ENCODE measurements at regions not wholly inside any gene's neighbourhood (a gene's known extent, or its start where the extent isn't known, plus 50 kb on each side); places are given as distances from the start of the nearest gene placed in this dataset.

DNA sequence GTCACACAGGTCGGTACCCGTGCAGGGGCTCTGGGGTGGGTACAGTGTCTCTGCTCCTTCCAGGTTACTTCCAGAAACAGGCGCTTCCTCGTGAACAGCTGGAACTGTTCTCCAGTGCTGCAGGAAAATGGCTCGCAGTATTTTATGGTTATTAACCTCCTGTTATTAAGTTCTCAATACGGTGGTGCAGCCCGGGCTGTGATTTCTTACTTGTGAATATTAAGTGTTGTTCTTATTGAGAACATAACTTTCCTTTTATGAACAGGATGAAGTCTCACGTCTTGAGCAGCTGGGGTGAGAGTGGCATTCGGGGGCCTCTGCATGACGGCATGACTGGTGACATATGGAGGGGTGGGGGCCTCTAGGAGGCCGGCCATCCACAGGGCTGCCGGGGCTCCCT is 430.8 kb downstream of the GLRX3 start:
- TF ChIP-seq, protein P1, sequence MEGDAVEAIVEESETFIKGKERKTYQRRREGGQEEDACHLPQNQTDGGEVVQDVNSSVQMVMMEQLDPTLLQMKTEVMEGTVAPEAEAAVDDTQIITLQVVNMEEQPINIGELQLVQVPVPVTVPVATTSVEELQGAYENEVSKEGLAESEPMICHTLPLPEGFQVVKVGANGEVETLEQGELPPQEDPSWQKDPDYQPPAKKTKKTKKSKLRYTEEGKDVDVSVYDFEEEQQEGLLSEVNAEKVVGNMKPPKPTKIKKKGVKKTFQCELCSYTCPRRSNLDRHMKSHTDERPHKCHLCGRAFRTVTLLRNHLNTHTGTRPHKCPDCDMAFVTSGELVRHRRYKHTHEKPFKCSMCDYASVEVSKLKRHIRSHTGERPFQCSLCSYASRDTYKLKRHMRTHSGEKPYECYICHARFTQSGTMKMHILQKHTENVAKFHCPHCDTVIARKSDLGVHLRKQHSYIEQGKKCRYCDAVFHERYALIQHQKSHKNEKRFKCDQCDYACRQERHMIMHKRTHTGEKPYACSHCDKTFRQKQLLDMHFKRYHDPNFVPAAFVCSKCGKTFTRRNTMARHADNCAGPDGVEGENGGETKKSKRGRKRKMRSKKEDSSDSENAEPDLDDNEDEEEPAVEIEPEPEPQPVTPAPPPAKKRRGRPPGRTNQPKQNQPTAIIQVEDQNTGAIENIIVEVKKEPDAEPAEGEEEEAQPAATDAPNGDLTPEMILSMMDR (IDR thresholded peaks at IDR 0.05; ENCODE audit: insufficient read depth, low read length) = no peak
- TF ChIP-seq SPI1 (IDR thresholded peaks at IDR 0.05; ENCODE audit: borderline replicate concordance, low read depth) (no peak), GABPA (IDR thresholded peaks at IDR 0.05; ENCODE audit: low read depth) (no peak), POLR2AphosphoS5 (IDR thresholded peaks at IDR 0.05; ENCODE audit: low read depth) (no peak)
- TF ChIP-seq, protein P2, sequence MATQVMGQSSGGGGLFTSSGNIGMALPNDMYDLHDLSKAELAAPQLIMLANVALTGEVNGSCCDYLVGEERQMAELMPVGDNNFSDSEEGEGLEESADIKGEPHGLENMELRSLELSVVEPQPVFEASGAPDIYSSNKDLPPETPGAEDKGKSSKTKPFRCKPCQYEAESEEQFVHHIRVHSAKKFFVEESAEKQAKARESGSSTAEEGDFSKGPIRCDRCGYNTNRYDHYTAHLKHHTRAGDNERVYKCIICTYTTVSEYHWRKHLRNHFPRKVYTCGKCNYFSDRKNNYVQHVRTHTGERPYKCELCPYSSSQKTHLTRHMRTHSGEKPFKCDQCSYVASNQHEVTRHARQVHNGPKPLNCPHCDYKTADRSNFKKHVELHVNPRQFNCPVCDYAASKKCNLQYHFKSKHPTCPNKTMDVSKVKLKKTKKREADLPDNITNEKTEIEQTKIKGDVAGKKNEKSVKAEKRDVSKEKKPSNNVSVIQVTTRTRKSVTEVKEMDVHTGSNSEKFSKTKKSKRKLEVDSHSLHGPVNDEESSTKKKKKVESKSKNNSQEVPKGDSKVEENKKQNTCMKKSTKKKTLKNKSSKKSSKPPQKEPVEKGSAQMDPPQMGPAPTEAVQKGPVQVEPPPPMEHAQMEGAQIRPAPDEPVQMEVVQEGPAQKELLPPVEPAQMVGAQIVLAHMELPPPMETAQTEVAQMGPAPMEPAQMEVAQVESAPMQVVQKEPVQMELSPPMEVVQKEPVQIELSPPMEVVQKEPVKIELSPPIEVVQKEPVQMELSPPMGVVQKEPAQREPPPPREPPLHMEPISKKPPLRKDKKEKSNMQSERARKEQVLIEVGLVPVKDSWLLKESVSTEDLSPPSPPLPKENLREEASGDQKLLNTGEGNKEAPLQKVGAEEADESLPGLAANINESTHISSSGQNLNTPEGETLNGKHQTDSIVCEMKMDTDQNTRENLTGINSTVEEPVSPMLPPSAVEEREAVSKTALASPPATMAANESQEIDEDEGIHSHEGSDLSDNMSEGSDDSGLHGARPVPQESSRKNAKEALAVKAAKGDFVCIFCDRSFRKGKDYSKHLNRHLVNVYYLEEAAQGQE (IDR thresholded peaks at IDR 0.05; ENCODE audit: insufficient replicate concordance, low read depth) = no peak
- H3K4me3 ChIP-seq (replicated peaks; ENCODE audit: insufficient read depth, low read length) = no peak overlapping the region
- no peak overlapping the region for H3K27ac ChIP-seq (replicated peaks)
- no peak for DNase-seq (ENCODE audit: low read depth in 1 of 2, low spot score in 1 of 2)
- H3K27me3 ChIP-seq (ENCODE audit: insufficient read depth, poor library complexity, severe bottlenecking) = no peaks in the 10 kb centered on the region

DNA sequence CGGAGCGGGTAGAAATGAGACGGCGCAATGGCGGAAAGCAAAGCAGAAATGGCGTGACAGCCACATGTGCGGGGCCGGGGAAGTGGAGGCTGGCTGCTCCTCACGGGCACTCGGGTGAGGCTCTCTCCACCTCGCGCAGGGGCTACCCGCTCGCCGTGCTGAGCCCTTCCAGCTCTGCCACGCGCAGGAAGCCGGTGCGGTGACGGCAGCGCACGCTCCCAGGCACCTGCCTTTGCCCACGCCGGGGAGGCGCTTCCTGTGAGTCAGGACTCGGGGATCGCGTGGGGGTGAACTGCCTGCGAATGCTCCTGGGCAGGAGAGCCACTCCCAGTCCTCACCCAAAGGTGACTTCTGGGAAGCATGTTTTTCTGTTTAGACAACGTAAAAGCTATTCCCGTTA is 431.2 kb downstream of the GLRX3 start:
- TF ChIP-seq POLR2AphosphoS5 (IDR thresholded peaks at IDR 0.05; ENCODE audit: low read depth) (no peak), GABPA (IDR thresholded peaks at IDR 0.05; ENCODE audit: low read depth) (no peak), SPI1 (IDR thresholded peaks at IDR 0.05; ENCODE audit: borderline replicate concordance, low read depth) (no peak)
- TF ChIP-seq, protein P1 (IDR thresholded peaks at IDR 0.05; ENCODE audit: insufficient read depth, low read length) = no peak
- TF ChIP-seq, protein P2 (IDR thresholded peaks at IDR 0.05; ENCODE audit: insufficient replicate concordance, low read depth) = no peak
- Histone ChIP-seq H3K27me3 (ENCODE audit: insufficient read depth, poor library complexity, severe bottlenecking) (no peaks in the 10 kb centered on the region), H3K4me3 (replicated peaks; ENCODE audit: insufficient read depth, low read length) (no peak overlapping the region), H3K27ac (replicated peaks) (no peak overlapping the region)
- no peak for DNase-seq (ENCODE audit: low read depth in 1 of 2, low spot score in 1 of 2)

DNA sequence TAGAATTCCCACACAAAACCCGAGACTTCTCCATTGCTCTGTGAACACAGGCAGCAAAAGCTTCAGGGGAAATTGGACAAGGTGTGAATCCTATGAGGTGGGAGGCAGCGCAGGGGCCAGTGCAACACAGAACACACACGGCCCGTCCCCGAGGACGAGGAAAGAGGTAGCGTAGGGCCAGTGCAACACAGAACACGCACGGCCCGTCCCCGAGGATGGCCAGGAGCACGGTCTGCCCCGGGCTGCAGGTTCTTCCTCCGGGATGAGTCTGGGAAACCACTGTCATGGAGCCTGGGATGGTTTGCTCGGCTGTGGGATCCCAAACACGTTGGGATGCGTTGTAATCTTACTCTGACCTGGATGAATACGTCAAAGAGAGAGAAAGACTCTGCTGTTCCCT is 432.1 kb downstream of the GLRX3 start:
- Histone ChIP-seq H3K27me3 (ENCODE audit: insufficient read depth, poor library complexity, severe bottlenecking) (no peaks in the 10 kb centered on the region), H3K4me3 (replicated peaks; ENCODE audit: insufficient read depth, low read length) (no peak overlapping the region), H3K27ac (replicated peaks) (no peak overlapping the region)
- DNase-seq (ENCODE audit: low read depth in 1 of 2, low spot score in 1 of 2) = no peak
- TF ChIP-seq, protein P1 (IDR thresholded peaks at IDR 0.05; ENCODE audit: insufficient read depth, low read length) = no peak
- TF ChIP-seq GABPA (IDR thresholded peaks at IDR 0.05; ENCODE audit: low read depth) (no peak), SPI1 (IDR thresholded peaks at IDR 0.05; ENCODE audit: borderline replicate concordance, low read depth) (no peak)

DNA sequence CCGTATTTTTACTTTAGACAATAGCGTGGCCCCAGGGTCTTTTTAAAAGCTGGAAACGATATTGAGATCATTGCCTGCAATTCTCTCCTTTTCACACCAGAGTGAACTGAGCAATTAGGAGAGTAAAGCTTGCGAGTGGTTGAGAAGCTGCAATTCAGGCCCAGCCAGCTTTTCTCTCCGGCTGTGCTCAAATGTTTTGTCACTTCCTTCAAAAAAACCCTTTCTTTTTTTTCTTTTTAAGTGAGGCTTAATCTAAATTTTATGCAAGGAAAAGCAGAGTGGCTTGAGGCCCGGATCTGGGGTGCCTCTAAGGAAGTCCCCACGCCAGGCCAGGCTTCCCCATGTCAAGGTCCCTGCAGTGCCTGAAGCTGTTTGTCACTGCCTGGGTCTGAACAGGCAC is 433.9 kb downstream of the GLRX3 start:
- Histone ChIP-seq H3K27ac (replicated peaks) (no peak overlapping the region), H3K27me3 (ENCODE audit: insufficient read depth, poor library complexity, severe bottlenecking) (no peaks in the 10 kb centered on the region), H3K4me3 (replicated peaks; ENCODE audit: insufficient read depth, low read length) (no peak overlapping the region)
- no peak for DNase-seq (ENCODE audit: low read depth in 1 of 2, low spot score in 1 of 2)
- no peak for TF ChIP-seq POLR2AphosphoS5 (IDR thresholded peaks at IDR 0.05; ENCODE audit: low read depth)
- TF ChIP-seq, protein P2 (IDR thresholded peaks at IDR 0.05; ENCODE audit: insufficient replicate concordance, low read depth) = no peak
- TF ChIP-seq SPI1 (IDR thresholded peaks at IDR 0.05; ENCODE audit: borderline replicate concordance, low read depth) = no peak
- TF ChIP-seq, protein P1 (IDR thresholded peaks at IDR 0.05; ENCODE audit: insufficient read depth, low read length) = no peak
- TF ChIP-seq GABPA (IDR thresholded peaks at IDR 0.05; ENCODE audit: low read depth) = no peak
